ENCODE measurements at regions not wholly inside any gene's neighbourhood (a gene's known extent, or its start where the extent isn't known, plus 50 kb on each side); places are given as distances from the start of the nearest gene placed in this dataset.

- 0 out of 2 replicates have a peak, but pooled peaks have one; percentile 27 for TF ChIP-seq FOXP4 (CRISPR knock-in tag; IDR thresholded peaks at IDR 0.05)
- no peak for TF ChIP-seq MXD1 (CRISPR knock-in tag; IDR thresholded peaks at IDR 0.05)
- no peak for TF ChIP-seq FOXM1 (CRISPR knock-in tag; IDR thresholded peaks at IDR 0.05)
- TF ChIP-seq MYNN (CRISPR knock-in tag; IDR thresholded peaks at IDR 0.05; ENCODE audit: low read depth) = no peak
- TF ChIP-seq ISX (CRISPR knock-in tag; conservative IDR thresholded peaks at IDR 0.05) = no peak
- TF ChIP-seq POLR2A (IDR thresholded peaks at IDR 0.05; ENCODE audit: insufficient read depth in 1 of 2, low read depth in 2 of 2, low read length in 2 of 2) = no peak
- TF ChIP-seq GTF3A (CRISPR knock-in tag; conservative IDR thresholded peaks at IDR 0.05) = no peak
- TF ChIP-seq SRSF9 (IDR thresholded peaks at IDR 0.05; ENCODE audit: borderline replicate concordance, insufficient read depth, low read depth, low read length, poor library complexity, severe bottlenecking) = no peak
- no peak for TF ChIP-seq GPBP1L1 (CRISPR knock-in tag; IDR thresholded peaks at IDR 0.05)
- no peak for TF ChIP-seq ZNF235 (CRISPR knock-in tag; IDR thresholded peaks at IDR 0.05; ENCODE audit: borderline replicate concordance)
- TF ChIP-seq ZXDC (CRISPR knock-in tag; IDR thresholded peaks at IDR 0.05) = no peak
- no peak for TF ChIP-seq ZNF740 (CRISPR knock-in tag; IDR thresholded peaks at IDR 0.05)
- peak; percentile 36 for TF ChIP-seq HNF4G (IDR thresholded peaks at IDR 0.05; ENCODE audit: borderline replicate concordance, low read depth, low read length)
- TF ChIP-seq HNF4G (CRISPR knock-in tag; IDR thresholded peaks at IDR 0.05; ENCODE audit: borderline replicate concordance, low read depth) = no peak; the same call in 1 of the 2 replicates
- TF ChIP-seq MED1 (CRISPR knock-in tag; IDR thresholded peaks at IDR 0.05) = peak; percentile 55
- TF ChIP-seq ZNF296 (CRISPR knock-in tag; conservative IDR thresholded peaks at IDR 0.05) = no peak
- no peak for TF ChIP-seq GLMP (CRISPR knock-in tag; IDR thresholded peaks at IDR 0.05; ENCODE audit: borderline replicate concordance)
- TF ChIP-seq GLI4 (CRISPR knock-in tag; IDR thresholded peaks at IDR 0.05; ENCODE audit: borderline replicate concordance) = no peak
These were observed 193.0 kb upstream of the PWP1 start (continued) for GRCh38 chr12:107492393-107493134.
